ENCODE measurements at regions not wholly inside any gene's neighbourhood (a gene's known extent, or its start where the extent isn't known, plus 50 kb on each side); places are given as distances from the start of the nearest gene placed in this dataset.
A peak's percentile ranks its signal among the peaks of the same experiment; 100 is the strongest.

- Mint-ChIP-seq H3K27me3 (ENCODE audit: insufficient read depth, unreplicated experiment) (no peaks in the 10 kb centered on the region), H3K27ac (ENCODE audit: low read depth, unreplicated experiment) (no peak overlapping the region), H3K9me3 (ENCODE audit: unreplicated experiment) (no peaks in the 10 kb centered on the region), H3K36me3 (ENCODE audit: insufficient read depth, unreplicated experiment) (no peaks in the 10 kb centered on the region), H3K4me1 (ENCODE audit: insufficient read depth, unreplicated experiment) (no peaks in the 10 kb centered on the region), H3K4me3 (ENCODE audit: unreplicated experiment) (no peak overlapping the region)
- CTCF ChIA-PET = interaction anchor here (0.6 to 7.1 kb wide), 61 partner anchors 11 to 1706 kb away, joined by 3 to 97 read pairs (median 4); no protein-coding TSS in a partner anchor
- POLR2A ChIA-PET = interaction anchor here (0.9 to 4.2 kb wide), 7 partner anchors 12 to 448 kb away, joined by 3 to 83 read pairs (median 4); partner anchors contain the start of gene ANO6
- intact Hi-C loops (cut with micrococcal nuclease) = loop anchor here (1.0 to 10.0 kb wide), 5 partner anchors 181 to 463 kb away; no protein-coding TSS in a partner anchor
- DNase-seq (ENCODE audit: unreplicated experiment) = peak; percentile 81
- no TSS peak for BruUV-seq (replicated peaks)
- TF ChIP-seq CTCF (IDR thresholded peaks at IDR 0.05; ENCODE audit: unreplicated experiment) = peak; percentile 83
These were observed 185.6 kb upstream of the ARID2 start for GRCh38 chr12:45543887-45544286.

GRCh38 chr12:45546545-45546944 lies 183.0 kb upstream of the ARID2 start:
- no peaks in the 10 kb centered on the region for H3K36me3 Mint-ChIP-seq (ENCODE audit: insufficient read depth, unreplicated experiment)
- H3K4me3 Mint-ChIP-seq (ENCODE audit: unreplicated experiment) = no peak overlapping the region
- peaks cover 6% of the 10 kb centered on the region for H3K4me1 Mint-ChIP-seq (ENCODE audit: insufficient read depth, unreplicated experiment)
- H3K27me3 Mint-ChIP-seq (ENCODE audit: insufficient read depth, unreplicated experiment) = no peaks in the 10 kb centered on the region
- H3K27ac Mint-ChIP-seq (ENCODE audit: low read depth, unreplicated experiment) = no peak overlapping the region
- ChIA-PET CTCF (interaction anchor here (0.8 to 7.1 kb wide), 3 partner anchors 180 to 201 kb away, joined by 3 to 97 read pairs (median 44); partner anchors contain the start of gene ARID2), POLR2A (interaction anchor here (4.2 kb wide), 1 partner anchor 179 kb away, joined by 83 read pairs; no protein-coding TSS in a partner anchor)
- no TSS peak for BruUV-seq (replicated peaks)
- TF ChIP-seq CTCF (IDR thresholded peaks at IDR 0.05; ENCODE audit: unreplicated experiment) = no peak
- no peaks in the 10 kb centered on the region for H3K9me3 Mint-ChIP-seq (ENCODE audit: unreplicated experiment)
- intact Hi-C loops (cut with micrococcal nuclease) = loop anchor here (10.0 kb wide), 1 partner anchor 358 kb away; no protein-coding TSS in a partner anchor
- no peak for DNase-seq (ENCODE audit: unreplicated experiment)

GRCh38 chr12:45547132-45547531 lies 182.4 kb upstream of the ARID2 start:
- ChIA-PET CTCF (interaction anchor here (1.2 to 7.1 kb wide), 2 partner anchors 179 to 198 kb away, joined by 3 to 97 read pairs; no protein-coding TSS in a partner anchor), POLR2A (interaction anchor here (4.2 kb wide), 1 partner anchor 179 kb away, joined by 83 read pairs; no protein-coding TSS in a partner anchor)
- intact Hi-C loops (cut with micrococcal nuclease) = loop anchor here (10.0 kb wide), 1 partner anchor 358 kb away; no protein-coding TSS in a partner anchor
- no peak for TF ChIP-seq CTCF (IDR thresholded peaks at IDR 0.05; ENCODE audit: unreplicated experiment)
- Mint-ChIP-seq H3K27ac (ENCODE audit: low read depth, unreplicated experiment) (no peak overlapping the region), H3K4me3 (ENCODE audit: unreplicated experiment) (no peak overlapping the region), H3K27me3 (ENCODE audit: insufficient read depth, unreplicated experiment) (no peaks in the 10 kb centered on the region), H3K9me3 (ENCODE audit: unreplicated experiment) (no peaks in the 10 kb centered on the region), H3K36me3 (ENCODE audit: insufficient read depth, unreplicated experiment) (no peaks in the 10 kb centered on the region), H3K4me1 (ENCODE audit: insufficient read depth, unreplicated experiment) (peaks cover 6% of the 10 kb centered on the region)
- no peak for DNase-seq (ENCODE audit: unreplicated experiment)
- BruUV-seq (replicated peaks) = no TSS peak

DNA sequence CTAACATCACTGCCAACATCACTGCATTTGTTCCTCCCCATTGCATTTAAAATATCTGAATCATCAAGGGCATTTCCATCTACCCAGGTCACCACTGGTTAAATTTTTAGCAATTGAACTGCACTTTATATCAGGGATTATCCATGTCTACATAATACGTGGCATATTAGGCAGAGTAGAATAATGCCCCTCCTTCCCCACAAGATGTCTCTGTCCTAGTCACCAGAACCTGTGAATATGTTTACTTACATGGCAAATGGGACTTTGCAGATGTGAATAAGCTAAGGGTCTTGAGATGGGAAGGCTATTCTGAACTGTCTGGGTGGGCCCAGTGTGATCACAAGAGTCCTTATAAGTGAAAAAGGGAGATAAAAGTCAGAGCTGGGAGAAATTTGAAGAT lies 181.7 kb upstream of the ARID2 start:
- CTCF ChIA-PET = interaction anchor here (0.6 to 7.1 kb wide), 3 partner anchors 179 to 198 kb away, joined by 3 to 97 read pairs (median 4); no protein-coding TSS in a partner anchor

More for the DNA sequence above, 181.7 kb upstream of the ARID2 start:
- no peak overlapping the region for H3K27ac Mint-ChIP-seq (ENCODE audit: low read depth, unreplicated experiment)
- POLR2A ChIA-PET = interaction anchor here (0.8 kb wide), 1 partner anchor 10 kb away, joined by 3 read pairs; no protein-coding TSS in a partner anchor
- H3K9me3 Mint-ChIP-seq (ENCODE audit: unreplicated experiment) = no peaks in the 10 kb centered on the region
- no peaks in the 10 kb centered on the region for H3K27me3 Mint-ChIP-seq (ENCODE audit: insufficient read depth, unreplicated experiment)
- DNase-seq (ENCODE audit: unreplicated experiment) = no peak
- BruUV-seq (replicated peaks) = no TSS peak
- TF ChIP-seq CTCF (IDR thresholded peaks at IDR 0.05; ENCODE audit: unreplicated experiment) = no peak
- intact Hi-C loops (cut with micrococcal nuclease) = loop anchor here (10.0 kb wide), 1 partner anchor 357 kb away; no protein-coding TSS in a partner anchor
- H3K4me1 Mint-ChIP-seq (ENCODE audit: insufficient read depth, unreplicated experiment) = peaks cover 6% of the 10 kb centered on the region
- no peaks in the 10 kb centered on the region for H3K36me3 Mint-ChIP-seq (ENCODE audit: insufficient read depth, unreplicated experiment)
- no peak overlapping the region for H3K4me3 Mint-ChIP-seq (ENCODE audit: unreplicated experiment)

Data from MCF 10A (cell line).